GM23338 (cell line): ENCODE measurements at regions not wholly inside any gene's neighbourhood (a gene's known extent, or its start where the extent isn't known, plus 50 kb on each side); places are given as distances from the start of the nearest gene placed in this dataset.

ENCODE experiments used
- POLR2AphosphoS5 ChIP-seq: IDR thresholded peaks from 2 replicates; pipeline ENCODE4 v1.6.1; 2016; ENCODE audit warnings: antibody characterized with exemption, low read depth
- STAT1 ChIP-seq: IDR thresholded peaks from one replicate; pipeline ENCODE4 v1.6.1; 2016; ENCODE audit warnings: antibody characterized with exemption; ENCODE audit not compliant: unreplicated experiment
- TF ChIP-seq, protein P1 (sequence below), 2 experiments: fragments of 200-600 bp in 1 of 2; sonication (generic) in 1 of 2; conservative IDR thresholded peaks; 2 replicates each; pipeline versions ENCODE4 v1.5.1 to v1.6.1; 2016 to 2017; ENCODE audit warnings: antibody characterized with exemption in 2 of 2, low read depth in 2 of 2, mild to moderate bottlenecking in 2 of 2, moderate library complexity in 1 of 2
- TF ChIP-seq, protein P2 (sequence below): IDR thresholded peaks from 2 replicates; pipeline ENCODE4 v1.6.1; 2016; ENCODE audit warnings: antibody characterized with exemption
- TF ChIP-seq, protein P3 (sequence below): IDR thresholded peaks from one replicate; pipeline ENCODE4 v1.6.1; 2018; ENCODE audit warnings: antibody characterized with exemption; ENCODE audit not compliant: unreplicated experiment

DNA sequence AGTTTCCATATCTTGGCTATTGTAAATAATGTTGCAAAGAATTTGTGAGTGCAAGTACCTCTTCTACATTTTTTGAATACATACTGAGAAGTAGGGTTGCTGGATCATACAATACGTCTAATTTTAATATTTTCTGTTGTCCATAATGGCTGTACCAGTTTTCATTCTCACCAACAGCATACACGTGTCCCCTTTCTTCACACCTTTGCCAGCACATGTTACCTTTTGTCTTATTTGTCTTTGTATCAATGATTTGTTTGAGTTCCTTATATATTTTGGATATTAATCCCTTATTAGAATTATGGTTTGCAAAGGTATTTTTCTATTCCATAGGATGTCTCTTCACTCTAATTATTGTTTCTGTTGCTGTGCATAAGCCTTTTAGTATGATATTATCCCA, 904.3 kb downstream of the METTL15 start:
- TF ChIP-seq, protein P1, sequence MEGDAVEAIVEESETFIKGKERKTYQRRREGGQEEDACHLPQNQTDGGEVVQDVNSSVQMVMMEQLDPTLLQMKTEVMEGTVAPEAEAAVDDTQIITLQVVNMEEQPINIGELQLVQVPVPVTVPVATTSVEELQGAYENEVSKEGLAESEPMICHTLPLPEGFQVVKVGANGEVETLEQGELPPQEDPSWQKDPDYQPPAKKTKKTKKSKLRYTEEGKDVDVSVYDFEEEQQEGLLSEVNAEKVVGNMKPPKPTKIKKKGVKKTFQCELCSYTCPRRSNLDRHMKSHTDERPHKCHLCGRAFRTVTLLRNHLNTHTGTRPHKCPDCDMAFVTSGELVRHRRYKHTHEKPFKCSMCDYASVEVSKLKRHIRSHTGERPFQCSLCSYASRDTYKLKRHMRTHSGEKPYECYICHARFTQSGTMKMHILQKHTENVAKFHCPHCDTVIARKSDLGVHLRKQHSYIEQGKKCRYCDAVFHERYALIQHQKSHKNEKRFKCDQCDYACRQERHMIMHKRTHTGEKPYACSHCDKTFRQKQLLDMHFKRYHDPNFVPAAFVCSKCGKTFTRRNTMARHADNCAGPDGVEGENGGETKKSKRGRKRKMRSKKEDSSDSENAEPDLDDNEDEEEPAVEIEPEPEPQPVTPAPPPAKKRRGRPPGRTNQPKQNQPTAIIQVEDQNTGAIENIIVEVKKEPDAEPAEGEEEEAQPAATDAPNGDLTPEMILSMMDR (conservative IDR thresholded peaks at IDR 0.05; ENCODE audit: low read depth in 2 of 2) = no peak
- no peak for TF ChIP-seq POLR2AphosphoS5
- no peak for TF ChIP-seq STAT1
- TF ChIP-seq, protein P2, sequence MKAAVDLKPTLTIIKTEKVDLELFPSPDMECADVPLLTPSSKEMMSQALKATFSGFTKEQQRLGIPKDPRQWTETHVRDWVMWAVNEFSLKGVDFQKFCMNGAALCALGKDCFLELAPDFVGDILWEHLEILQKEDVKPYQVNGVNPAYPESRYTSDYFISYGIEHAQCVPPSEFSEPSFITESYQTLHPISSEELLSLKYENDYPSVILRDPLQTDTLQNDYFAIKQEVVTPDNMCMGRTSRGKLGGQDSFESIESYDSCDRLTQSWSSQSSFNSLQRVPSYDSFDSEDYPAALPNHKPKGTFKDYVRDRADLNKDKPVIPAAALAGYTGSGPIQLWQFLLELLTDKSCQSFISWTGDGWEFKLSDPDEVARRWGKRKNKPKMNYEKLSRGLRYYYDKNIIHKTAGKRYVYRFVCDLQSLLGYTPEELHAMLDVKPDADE = no peak
- TF ChIP-seq, protein P3, sequence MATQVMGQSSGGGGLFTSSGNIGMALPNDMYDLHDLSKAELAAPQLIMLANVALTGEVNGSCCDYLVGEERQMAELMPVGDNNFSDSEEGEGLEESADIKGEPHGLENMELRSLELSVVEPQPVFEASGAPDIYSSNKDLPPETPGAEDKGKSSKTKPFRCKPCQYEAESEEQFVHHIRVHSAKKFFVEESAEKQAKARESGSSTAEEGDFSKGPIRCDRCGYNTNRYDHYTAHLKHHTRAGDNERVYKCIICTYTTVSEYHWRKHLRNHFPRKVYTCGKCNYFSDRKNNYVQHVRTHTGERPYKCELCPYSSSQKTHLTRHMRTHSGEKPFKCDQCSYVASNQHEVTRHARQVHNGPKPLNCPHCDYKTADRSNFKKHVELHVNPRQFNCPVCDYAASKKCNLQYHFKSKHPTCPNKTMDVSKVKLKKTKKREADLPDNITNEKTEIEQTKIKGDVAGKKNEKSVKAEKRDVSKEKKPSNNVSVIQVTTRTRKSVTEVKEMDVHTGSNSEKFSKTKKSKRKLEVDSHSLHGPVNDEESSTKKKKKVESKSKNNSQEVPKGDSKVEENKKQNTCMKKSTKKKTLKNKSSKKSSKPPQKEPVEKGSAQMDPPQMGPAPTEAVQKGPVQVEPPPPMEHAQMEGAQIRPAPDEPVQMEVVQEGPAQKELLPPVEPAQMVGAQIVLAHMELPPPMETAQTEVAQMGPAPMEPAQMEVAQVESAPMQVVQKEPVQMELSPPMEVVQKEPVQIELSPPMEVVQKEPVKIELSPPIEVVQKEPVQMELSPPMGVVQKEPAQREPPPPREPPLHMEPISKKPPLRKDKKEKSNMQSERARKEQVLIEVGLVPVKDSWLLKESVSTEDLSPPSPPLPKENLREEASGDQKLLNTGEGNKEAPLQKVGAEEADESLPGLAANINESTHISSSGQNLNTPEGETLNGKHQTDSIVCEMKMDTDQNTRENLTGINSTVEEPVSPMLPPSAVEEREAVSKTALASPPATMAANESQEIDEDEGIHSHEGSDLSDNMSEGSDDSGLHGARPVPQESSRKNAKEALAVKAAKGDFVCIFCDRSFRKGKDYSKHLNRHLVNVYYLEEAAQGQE = no peak
